ENCODE measurements at regions not wholly inside any gene's neighbourhood (a gene's known extent, or its start where the extent isn't known, plus 50 kb on each side); places are given as distances from the start of the nearest gene placed in this dataset.

GRCh38 chr13:84491952-84492351 lies 609.7 kb upstream of the SLITRK1 start:
- no peak for DNase-seq

- no peak for DNase-seq
These were observed 605.5 kb upstream of the SLITRK1 start for GRCh38 chr13:84487752-84488151.

- no peak for DNase-seq
These were observed 599.7 kb upstream of the SLITRK1 start for GRCh38 chr13:84481958-84482357.

GRCh38 chr13:84479656-84480055 lies 597.4 kb upstream of the SLITRK1 start:
- DNase-seq, result no peak

GRCh38 chr13:84470528-84470927 lies 588.3 kb upstream of the SLITRK1 start:
- no peak for DNase-seq

- DNase-seq, result no peak
These were observed 584.2 kb upstream of the SLITRK1 start for GRCh38 chr13:84466461-84466860.

GRCh38 chr13:84460989-84461388 lies 578.7 kb upstream of the SLITRK1 start:
- DNase-seq, result no peak

GRCh38 chr13:84455143-84455905 lies 573.0 kb upstream of the SLITRK1 start:
- no peak for DNase-seq

GRCh38 chr13:84447640-84447978 lies 565.3 kb upstream of the SLITRK1 start:
- no peak for DNase-seq

GRCh38 chr13:84446972-84447639 lies 564.8 kb upstream of the SLITRK1 start:
- no peak for DNase-seq

- DNase-seq, result no peak
These were observed 563.5 kb upstream of the SLITRK1 start for GRCh38 chr13:84445776-84446175.

- DNase-seq, result no peak
These were observed 561.2 kb upstream of the SLITRK1 start for GRCh38 chr13:84443463-84443862.

- DNase-seq, result no peak
These were observed 556.8 kb upstream of the SLITRK1 start for GRCh38 chr13:84439108-84439507.

GRCh38 chr13:84433024-84433423 lies 550.8 kb upstream of the SLITRK1 start:
- no peak for DNase-seq

GRCh38 chr13:84431646-84432045 lies 549.4 kb upstream of the SLITRK1 start:
- no peak for DNase-seq

GRCh38 chr13:84430446-84430845 lies 548.2 kb upstream of the SLITRK1 start:
- DNase-seq, result no peak

GRCh38 chr13:84430015-84430414 lies 547.7 kb upstream of the SLITRK1 start:
- DNase-seq, result no peak

GRCh38 chr13:84418041-84418440 lies 535.8 kb upstream of the SLITRK1 start:
- no peak for DNase-seq

- no peak for DNase-seq
These were observed 535.1 kb upstream of the SLITRK1 start for GRCh38 chr13:84417416-84417815.

- DNase-seq, result no peak
These were observed 530.7 kb upstream of the SLITRK1 start for GRCh38 chr13:84413016-84413415.

- DNase-seq, result no peak
These were observed 523.0 kb upstream of the SLITRK1 start for GRCh38 chr13:84405286-84405685.

- no peak for DNase-seq
These were observed 518.4 kb upstream of the SLITRK1 start for GRCh38 chr13:84400706-84401105.

GRCh38 chr13:84399320-84400085 lies 517.2 kb upstream of the SLITRK1 start:
- DNase-seq, result no peak
